ENCODE measurements at regions not wholly inside any gene's neighbourhood (a gene's known extent, or its start where the extent isn't known, plus 50 kb on each side); places are given as distances from the start of the nearest gene placed in this dataset.

GRCh38 chr1:38536089-38536488 lies 323.5 kb downstream of the RRAGC start:
- no peak for DNase-seq

GRCh38 chr1:38534473-38534823 lies 325.1 kb downstream of the RRAGC start:
- DNase-seq = no peak

- peak; percentile 15 for DNase-seq
These were observed 325.6 kb downstream of the RRAGC start for GRCh38 chr1:38533772-38534472.

GRCh38 chr1:38530957-38531356 lies 328.6 kb downstream of the RRAGC start:
- DNase-seq = no peak

GRCh38 chr1:38529946-38530345 lies 329.6 kb downstream of the RRAGC start:
- no peak for DNase-seq

GRCh38 chr1:38529391-38529790 lies 330.2 kb downstream of the RRAGC start:
- no peak for DNase-seq

GRCh38 chr1:38528623-38529022 lies 330.9 kb downstream of the RRAGC start:
- DNase-seq = no peak

GRCh38 chr1:38527373-38527966 lies 332.1 kb downstream of the RRAGC start:
- DNase-seq = no peak

GRCh38 chr1:38526046-38526445 lies 333.5 kb downstream of the RRAGC start:
- no peak for DNase-seq

GRCh38 chr1:38525343-38526043 lies 334.1 kb downstream of the RRAGC start:
- no peak for DNase-seq

GRCh38 chr1:38524025-38524641 lies 335.4 kb downstream of the RRAGC start:
- DNase-seq = no peak

GRCh38 chr1:38523568-38523939 lies 336.0 kb downstream of the RRAGC start:
- DNase-seq = no peak

GRCh38 chr1:38522915-38523567 lies 336.5 kb downstream of the RRAGC start:
- DNase-seq = no peak

- no peak for DNase-seq
These were observed 343.0 kb downstream of the RRAGC start for GRCh38 chr1:38516560-38516959.

- peak; percentile 21 for DNase-seq
These were observed 346.8 kb downstream of the RRAGC start for GRCh38 chr1:38512789-38513188.

- DNase-seq = no peak
These were observed 347.4 kb downstream of the RRAGC start for GRCh38 chr1:38512024-38512767.

- no peak for DNase-seq
These were observed 351.3 kb downstream of the RRAGC start for GRCh38 chr1:38508232-38508631.

GRCh38 chr1:38507563-38507962 lies 352.0 kb downstream of the RRAGC start:
- DNase-seq = peak; percentile 44

GRCh38 chr1:38505944-38506343 lies 353.6 kb downstream of the RRAGC start:
- no peak for DNase-seq

- DNase-seq = peak; percentile 73
These were observed 356.8 kb downstream of the RRAGC start for GRCh38 chr1:38502758-38503157.

- no peak for DNase-seq
These were observed 358.7 kb downstream of the RRAGC start for GRCh38 chr1:38500891-38501290.

GRCh38 chr1:38500352-38500751 lies 359.2 kb downstream of the RRAGC start:
- DNase-seq = peak; percentile 34

- DNase-seq = peak; percentile 44
These were observed 360.9 kb downstream of the RRAGC start for GRCh38 chr1:38498686-38499085.

Measured in NCI-H82 (cell line).